ENCODE measurements at regions not wholly inside any gene's neighbourhood (a gene's known extent, or its start where the extent isn't known, plus 50 kb on each side); places are given as distances from the start of the nearest gene placed in this dataset.

DNA sequence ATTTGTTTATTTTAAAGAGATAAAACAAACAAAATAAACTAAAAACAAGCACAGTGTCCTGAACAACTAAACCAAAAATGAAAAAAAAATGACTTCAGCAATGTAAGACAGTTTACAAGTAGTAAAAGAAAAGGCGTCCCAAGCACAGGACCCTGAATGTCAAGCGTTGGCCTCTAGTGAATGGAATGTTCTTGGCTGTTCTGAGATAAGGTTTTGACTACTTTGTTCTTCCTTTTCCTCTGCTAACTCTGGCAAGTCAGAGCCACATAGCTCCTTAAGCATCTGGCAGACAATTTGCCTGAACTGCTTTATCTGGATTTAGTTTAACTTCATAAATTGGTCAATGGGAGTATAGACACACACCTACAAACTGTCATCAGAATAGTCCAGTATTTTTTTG is 655.2 kb downstream of the ANXA1 start:
- no peak for DNase-seq (ENCODE audit: low spot score)
- Mint-ChIP-seq H3K4me1 (ENCODE audit: unreplicated experiment) (peaks cover 8% of the 10 kb centered on the region), H3K36me3 (ENCODE audit: low read depth, unreplicated experiment) (no peaks in the 10 kb centered on the region), H3K4me3 (ENCODE audit: unreplicated experiment) (no peak overlapping the region), H3K27me3 (ENCODE audit: unreplicated experiment) (no peaks in the 10 kb centered on the region), H3K27ac (ENCODE audit: unreplicated experiment) (no peak overlapping the region), H3K9me3 (ENCODE audit: unreplicated experiment) (no peaks in the 10 kb centered on the region)
- TF ChIP-seq CTCF (IDR thresholded peaks at IDR 0.05; ENCODE audit: unreplicated experiment) = no peak

DNA sequence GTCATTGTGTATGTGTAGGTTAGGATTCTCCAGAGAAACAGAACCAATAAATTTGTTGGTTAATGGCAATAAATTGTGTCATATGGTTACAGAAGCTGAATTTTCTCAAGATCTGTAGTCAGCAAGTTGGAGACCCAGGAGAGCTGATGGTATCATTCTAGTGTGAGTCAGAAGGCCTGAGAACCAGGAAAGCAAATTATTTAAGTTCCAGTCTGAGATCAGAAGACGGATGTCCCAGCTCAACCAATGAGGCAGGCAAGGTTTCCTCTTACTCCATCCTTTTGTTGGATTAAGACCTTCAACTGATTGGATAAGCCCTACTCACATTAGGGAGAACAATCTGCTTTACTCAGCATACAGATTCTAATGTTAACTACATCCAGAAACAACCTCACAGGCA is 656.3 kb downstream of the ANXA1 start:
- no peaks in the 10 kb centered on the region for H3K27me3 Mint-ChIP-seq (ENCODE audit: unreplicated experiment)
- DNase-seq (ENCODE audit: low spot score) = no peak
- TF ChIP-seq CTCF (IDR thresholded peaks at IDR 0.05; ENCODE audit: unreplicated experiment) = no peak
- no peaks in the 10 kb centered on the region for H3K36me3 Mint-ChIP-seq (ENCODE audit: low read depth, unreplicated experiment)
- no peak overlapping the region for H3K27ac Mint-ChIP-seq (ENCODE audit: unreplicated experiment)
- H3K9me3 Mint-ChIP-seq (ENCODE audit: unreplicated experiment) = no peaks in the 10 kb centered on the region
- H3K4me1 Mint-ChIP-seq (ENCODE audit: unreplicated experiment) = peaks cover 8% of the 10 kb centered on the region
- no peak overlapping the region for H3K4me3 Mint-ChIP-seq (ENCODE audit: unreplicated experiment)

DNA sequence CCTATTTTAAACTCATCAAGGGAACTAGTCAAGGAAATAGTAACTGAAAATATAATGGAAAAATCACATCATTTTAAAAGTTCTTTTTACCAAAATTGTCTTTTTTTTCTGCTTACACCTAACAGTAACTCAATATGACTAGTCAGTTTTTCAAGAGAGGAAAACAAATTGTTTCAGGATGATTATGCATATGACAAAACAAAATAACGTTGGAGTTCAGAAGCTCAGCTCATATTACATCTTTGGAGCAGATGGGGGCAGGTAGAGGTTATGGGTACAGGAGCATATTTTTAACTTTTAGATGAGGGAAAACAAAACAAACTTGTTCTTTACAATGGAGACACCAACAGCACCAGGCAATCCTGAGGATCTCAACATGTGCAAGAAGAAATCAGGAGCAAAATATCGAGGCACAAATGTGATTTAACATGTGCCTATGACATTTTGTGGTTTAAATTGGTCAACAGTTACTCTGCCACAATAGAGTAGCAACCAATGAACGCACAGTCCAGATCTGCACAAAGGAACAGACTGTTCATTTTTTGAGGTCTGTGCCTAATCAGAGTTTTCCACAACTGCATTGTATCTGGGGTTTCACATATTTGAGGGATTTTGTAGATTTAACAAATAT is 659.0 kb downstream of the ANXA1 start:
- no peak for TF ChIP-seq CTCF (IDR thresholded peaks at IDR 0.05; ENCODE audit: unreplicated experiment)
- Mint-ChIP-seq H3K4me3 (ENCODE audit: unreplicated experiment) (no peak overlapping the region), H3K36me3 (ENCODE audit: low read depth, unreplicated experiment) (no peaks in the 10 kb centered on the region), H3K27ac (ENCODE audit: unreplicated experiment) (no peak overlapping the region), H3K4me1 (ENCODE audit: unreplicated experiment) (peaks cover 8% of the 10 kb centered on the region), H3K9me3 (ENCODE audit: unreplicated experiment) (no peaks in the 10 kb centered on the region), H3K27me3 (ENCODE audit: unreplicated experiment) (no peaks in the 10 kb centered on the region)
- no peak for DNase-seq (ENCODE audit: low spot score)

DNA sequence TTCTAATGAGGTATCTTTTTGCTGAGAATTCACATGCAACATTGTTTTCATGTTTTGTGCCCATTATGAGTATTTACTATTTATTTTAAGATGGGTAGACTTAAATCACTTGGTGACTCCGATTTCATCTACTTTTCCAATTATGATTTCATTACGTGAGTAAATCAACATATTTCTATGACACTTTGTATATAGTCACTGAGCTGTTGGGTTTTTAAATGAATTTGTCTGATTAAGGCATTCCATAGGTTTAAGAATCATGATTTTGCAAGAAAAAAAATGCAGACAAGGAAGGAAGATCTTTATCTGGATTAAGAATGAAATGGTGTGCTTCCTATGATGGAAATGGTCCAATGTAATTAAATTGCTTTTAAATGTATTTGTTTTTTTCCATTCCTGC is 661.9 kb downstream of the ANXA1 start:
- Mint-ChIP-seq H3K36me3 (ENCODE audit: low read depth, unreplicated experiment) (no peaks in the 10 kb centered on the region), H3K9me3 (ENCODE audit: unreplicated experiment) (no peaks in the 10 kb centered on the region), H3K27ac (ENCODE audit: unreplicated experiment) (no peak overlapping the region), H3K27me3 (ENCODE audit: unreplicated experiment) (no peaks in the 10 kb centered on the region), H3K4me3 (ENCODE audit: unreplicated experiment) (no peak overlapping the region), H3K4me1 (ENCODE audit: unreplicated experiment) (no peaks in the 10 kb centered on the region)
- no peak for TF ChIP-seq CTCF (IDR thresholded peaks at IDR 0.05; ENCODE audit: unreplicated experiment)
- DNase-seq (ENCODE audit: low spot score) = no peak

GRCh38 chr9:73816905-73817304 is 665.2 kb downstream of the ANXA1 start:
- Mint-ChIP-seq H3K9me3 (ENCODE audit: unreplicated experiment) (no peaks in the 10 kb centered on the region), H3K36me3 (ENCODE audit: low read depth, unreplicated experiment) (no peaks in the 10 kb centered on the region), H3K4me1 (ENCODE audit: unreplicated experiment) (no peaks in the 10 kb centered on the region), H3K4me3 (ENCODE audit: unreplicated experiment) (no peak overlapping the region), H3K27me3 (ENCODE audit: unreplicated experiment) (no peaks in the 10 kb centered on the region), H3K27ac (ENCODE audit: unreplicated experiment) (no peak overlapping the region)
- no peak for DNase-seq (ENCODE audit: low spot score)
- no peak for TF ChIP-seq CTCF (IDR thresholded peaks at IDR 0.05; ENCODE audit: unreplicated experiment)
